Astrocyte (in vitro differentiated cells and primary cell): ENCODE measurements at regions not wholly inside any gene's neighbourhood (a gene's known extent, or its start where the extent isn't known, plus 50 kb on each side); places are given as distances from the start of the nearest gene placed in this dataset.

Experiments used
- EZH2 ChIP-seq: IDR thresholded peaks from 2 replicates; pipeline ENCODE4 v1.6.1; 2012; ENCODE audit warnings: mild to moderate bottlenecking, low read length, inconsistent platforms; ENCODE audit not compliant: insufficient read depth
- TF ChIP-seq, protein P1 (sequence below): IDR thresholded peaks from 2 replicates; pipeline ENCODE4 v1.5.1; 2011; ENCODE audit warnings: low read depth, mild to moderate bottlenecking, inconsistent platforms, low read length, moderate library complexity; ENCODE audit not compliant: insufficient read depth

DNA sequence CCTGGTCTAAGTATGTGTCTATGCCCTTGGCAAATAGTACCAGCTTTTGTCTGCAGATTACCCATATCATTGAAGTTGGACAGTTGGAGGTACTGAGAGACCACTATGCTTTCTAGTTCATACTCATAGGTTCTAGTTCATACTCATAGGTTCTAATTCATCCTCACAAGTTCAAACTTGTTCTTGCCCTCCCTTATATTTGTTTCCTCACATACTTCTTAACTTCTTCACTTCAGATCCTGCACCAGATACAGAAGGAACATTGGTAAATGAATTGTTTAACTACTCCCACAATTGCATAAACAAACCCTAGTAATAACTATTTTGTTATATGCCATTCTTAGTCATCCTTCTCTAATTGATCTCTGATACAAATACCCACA, 172.2 kb downstream of the SLITRK1 start:
- TF ChIP-seq, protein P1, sequence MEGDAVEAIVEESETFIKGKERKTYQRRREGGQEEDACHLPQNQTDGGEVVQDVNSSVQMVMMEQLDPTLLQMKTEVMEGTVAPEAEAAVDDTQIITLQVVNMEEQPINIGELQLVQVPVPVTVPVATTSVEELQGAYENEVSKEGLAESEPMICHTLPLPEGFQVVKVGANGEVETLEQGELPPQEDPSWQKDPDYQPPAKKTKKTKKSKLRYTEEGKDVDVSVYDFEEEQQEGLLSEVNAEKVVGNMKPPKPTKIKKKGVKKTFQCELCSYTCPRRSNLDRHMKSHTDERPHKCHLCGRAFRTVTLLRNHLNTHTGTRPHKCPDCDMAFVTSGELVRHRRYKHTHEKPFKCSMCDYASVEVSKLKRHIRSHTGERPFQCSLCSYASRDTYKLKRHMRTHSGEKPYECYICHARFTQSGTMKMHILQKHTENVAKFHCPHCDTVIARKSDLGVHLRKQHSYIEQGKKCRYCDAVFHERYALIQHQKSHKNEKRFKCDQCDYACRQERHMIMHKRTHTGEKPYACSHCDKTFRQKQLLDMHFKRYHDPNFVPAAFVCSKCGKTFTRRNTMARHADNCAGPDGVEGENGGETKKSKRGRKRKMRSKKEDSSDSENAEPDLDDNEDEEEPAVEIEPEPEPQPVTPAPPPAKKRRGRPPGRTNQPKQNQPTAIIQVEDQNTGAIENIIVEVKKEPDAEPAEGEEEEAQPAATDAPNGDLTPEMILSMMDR, result no peak
- TF ChIP-seq EZH2, result no peak
